ENCODE measurements at regions not wholly inside any gene's neighbourhood (a gene's known extent, or its start where the extent isn't known, plus 50 kb on each side); places are given as distances from the start of the nearest gene placed in this dataset.

- Mint-ChIP-seq H3K9me3 (no peaks in the 10 kb centered on the region), H3K4me1 (no peaks in the 10 kb centered on the region), H3K27me3 (ENCODE audit: low read depth) (peaks cover 4% of the 10 kb centered on the region), H3K27ac (no peak overlapping the region), H3K36me3 (ENCODE audit: low read depth) (no peaks in the 10 kb centered on the region), H3K4me3 (no peak overlapping the region)
- TF ChIP-seq CTCF (IDR thresholded peaks at IDR 0.05; ENCODE audit: unreplicated experiment in 3 of 3) = no peak
Measured at GRCh38 chr13:109677206-109677605, 109.2 kb downstream of the IRS2 start.

GRCh38 chr13:109673477-109673876 is 112.9 kb downstream of the IRS2 start:
- H3K36me3 Mint-ChIP-seq (ENCODE audit: low read depth) = no peaks in the 10 kb centered on the region
- no peak for TF ChIP-seq CTCF (IDR thresholded peaks at IDR 0.05; ENCODE audit: unreplicated experiment in 3 of 3)
- H3K9me3 Mint-ChIP-seq = no peaks in the 10 kb centered on the region
- peaks cover 10% of the 10 kb centered on the region for H3K4me1 Mint-ChIP-seq
- H3K4me3 Mint-ChIP-seq = no peak overlapping the region
- no peak overlapping the region for H3K27ac Mint-ChIP-seq
- peaks cover 4% of the 10 kb centered on the region for H3K27me3 Mint-ChIP-seq (ENCODE audit: low read depth)

- TF ChIP-seq CTCF (IDR thresholded peaks at IDR 0.05; ENCODE audit: unreplicated experiment in 3 of 3) = no peak
- H3K36me3 Mint-ChIP-seq (ENCODE audit: low read depth) = no peaks in the 10 kb centered on the region
- H3K27me3 Mint-ChIP-seq (ENCODE audit: low read depth) = peaks cover 4% of the 10 kb centered on the region
- H3K4me3 Mint-ChIP-seq = no peak overlapping the region
- H3K4me1 Mint-ChIP-seq = peaks cover 17% of the 10 kb centered on the region
- no peaks in the 10 kb centered on the region for H3K9me3 Mint-ChIP-seq
- H3K27ac Mint-ChIP-seq = no peak overlapping the region
Measured at GRCh38 chr13:109672545-109672944, 113.8 kb downstream of the IRS2 start.

GRCh38 chr13:109671919-109672318 is 114.5 kb downstream of the IRS2 start:
- H3K27me3 Mint-ChIP-seq (ENCODE audit: low read depth) = peaks cover 4% of the 10 kb centered on the region
- peaks cover 22% of the 10 kb centered on the region for H3K4me1 Mint-ChIP-seq
- no peak overlapping the region for H3K27ac Mint-ChIP-seq
- no peaks in the 10 kb centered on the region for H3K36me3 Mint-ChIP-seq (ENCODE audit: low read depth)
- no peak overlapping the region for H3K4me3 Mint-ChIP-seq
- no peak for TF ChIP-seq CTCF (IDR thresholded peaks at IDR 0.05; ENCODE audit: unreplicated experiment in 3 of 3)
- no peaks in the 10 kb centered on the region for H3K9me3 Mint-ChIP-seq

- no peaks in the 10 kb centered on the region for H3K36me3 Mint-ChIP-seq (ENCODE audit: low read depth)
- no peaks in the 10 kb centered on the region for H3K9me3 Mint-ChIP-seq
- no peak overlapping the region for H3K4me3 Mint-ChIP-seq
- H3K4me1 Mint-ChIP-seq = peaks cover 24% of the 10 kb centered on the region
- TF ChIP-seq CTCF (IDR thresholded peaks at IDR 0.05; ENCODE audit: unreplicated experiment in 3 of 3) = no peak
- H3K27ac Mint-ChIP-seq = no peak overlapping the region
- peaks cover 3% of the 10 kb centered on the region for H3K27me3 Mint-ChIP-seq (ENCODE audit: low read depth)
Measured at GRCh38 chr13:109670776-109671175, 115.6 kb downstream of the IRS2 start.

- H3K4me1 Mint-ChIP-seq = peaks cover 24% of the 10 kb centered on the region
- H3K27me3 Mint-ChIP-seq (ENCODE audit: low read depth) = no peaks in the 10 kb centered on the region
- H3K36me3 Mint-ChIP-seq (ENCODE audit: low read depth) = no peaks in the 10 kb centered on the region
- H3K9me3 Mint-ChIP-seq = no peaks in the 10 kb centered on the region
- TF ChIP-seq CTCF (IDR thresholded peaks at IDR 0.05; ENCODE audit: unreplicated experiment in 3 of 3) = no peak
- H3K4me3 Mint-ChIP-seq = no peak overlapping the region
- peak overlapping the region in 1 of 3 experiments; percentile 42 for H3K27ac Mint-ChIP-seq
Measured at GRCh38 chr13:109669956-109670355, 116.4 kb downstream of the IRS2 start.
